ENCODE measurements at regions not wholly inside any gene's neighbourhood (a gene's known extent, or its start where the extent isn't known, plus 50 kb on each side); places are given as distances from the start of the nearest gene placed in this dataset.

GRCh38 chr9:108012886-108013665, 523.5 kb upstream of the KLF4 start:
- DNase-seq: no peak

GRCh38 chr9:108012405-108012804, 522.8 kb upstream of the KLF4 start:
- no peak for DNase-seq

- no peak for DNase-seq
Measured at GRCh38 chr9:108003526-108003925, 514.0 kb upstream of the KLF4 start.

- no peak for DNase-seq
Measured at GRCh38 chr9:108002371-108002956, 512.9 kb upstream of the KLF4 start.

- DNase-seq: no peak
Measured at GRCh38 chr9:108001237-108001636, 511.7 kb upstream of the KLF4 start.

GRCh38 chr9:107999890-108000289, 510.3 kb upstream of the KLF4 start:
- DNase-seq: no peak

GRCh38 chr9:107999011-107999410, 509.4 kb upstream of the KLF4 start:
- no peak for DNase-seq

- DNase-seq: no peak
Measured at GRCh38 chr9:107994648-107995047, 505.1 kb upstream of the KLF4 start.

GRCh38 chr9:107992271-107992670, 502.7 kb upstream of the KLF4 start:
- no peak for DNase-seq

- no peak for DNase-seq
Measured at GRCh38 chr9:107991581-107991980, 502.0 kb upstream of the KLF4 start.

- DNase-seq: no peak
Measured at GRCh38 chr9:107989544-107989943, 500.0 kb upstream of the KLF4 start.

GRCh38 chr9:107989099-107989498, 499.5 kb upstream of the KLF4 start:
- DNase-seq: no peak

GRCh38 chr9:107984956-107985355, 495.4 kb upstream of the KLF4 start:
- no peak for DNase-seq

GRCh38 chr9:107983762-107984161, 494.2 kb upstream of the KLF4 start:
- DNase-seq: no peak

- DNase-seq: no peak
Measured at GRCh38 chr9:107983181-107983603, 493.6 kb upstream of the KLF4 start.

- no peak for DNase-seq
Measured at GRCh38 chr9:107982745-107983144, 493.2 kb upstream of the KLF4 start.

GRCh38 chr9:107982001-107982400, 492.4 kb upstream of the KLF4 start:
- no peak for DNase-seq

- no peak for DNase-seq
Measured at GRCh38 chr9:107980984-107981383, 491.4 kb upstream of the KLF4 start.

GRCh38 chr9:107976767-107977166, 487.2 kb upstream of the KLF4 start:
- no peak for DNase-seq

GRCh38 chr9:107975426-107976010, 485.9 kb upstream of the KLF4 start:
- no peak for DNase-seq

- no peak for DNase-seq
Measured at GRCh38 chr9:107973451-107973850, 483.9 kb upstream of the KLF4 start.

GRCh38 chr9:107972346-107972745, 482.8 kb upstream of the KLF4 start:
- DNase-seq: no peak

- DNase-seq: no peak
Measured at GRCh38 chr9:107971241-107971640, 481.7 kb upstream of the KLF4 start.

- DNase-seq: no peak
Measured at GRCh38 chr9:107970726-107971125, 481.2 kb upstream of the KLF4 start.

Measured in NCI-H2227 treated with DMSO at 0.1 percent for 48 hours (cell line).